Caco-2 (cell line): ENCODE measurements at regions not wholly inside any gene's neighbourhood (a gene's known extent, or its start where the extent isn't known, plus 50 kb on each side); places are given as distances from the start of the nearest gene placed in this dataset.
A peak's percentile ranks its signal among the peaks of the same experiment; 100 is the strongest.

ENCODE experiments used
- BruUV-seq: library from RNA; stranded (reverse); fragments of 400-500 nt; replicated peaks from 2 replicates; lab custom pipeline; 2021; lab: Mats Ljungman, UMichigan
- CTCF ChIA-PET: fragments of 300-600 bp; sonication (Branson Sonifier 250); formaldehyde crosslinking; loops from one replicate; lab custom pipeline; 2022; ENCODE audit warnings: antibody characterized with exemption; lab: Charles Lee
- POLR2A ChIA-PET: fragments of 300-600 bp; sonication (Branson Sonifier 250); formaldehyde crosslinking; loops from one replicate; lab custom pipeline; 2022; ENCODE audit warnings: antibody characterized with exemption; lab: Charles Lee
- DNase-seq, 2 experiments: peaks; one replicate each; pipeline versions ENCODE4 v3.0.0 to v3.0.0-alpha.2; 2020 to 2022
- H3K27me3 ChIP-seq: replicated peaks from 2 replicates; pipeline ENCODE4 v1.6.0; 2011; ENCODE audit warnings: low read length; ENCODE audit not compliant: control insufficient read depth, insufficient read depth
- H3K36me3 ChIP-seq: 2 replicates; pipeline ENCODE4 v1.5.1; 2011; ENCODE audit warnings: low read length; ENCODE audit not compliant: control insufficient read depth, insufficient read depth
- H3K4me1 ChIP-seq: fragments of 250-450 bp; sonication (Bioruptor Pico); 2 replicates; pipeline ENCODE4 v1.5.1; 2020; ENCODE audit warnings: mild to moderate bottlenecking
- H3K4me3 ChIP-seq: 2 replicates; pipeline ENCODE4 v1.5.1; 2011; ENCODE audit warnings: low read depth, mild to moderate bottlenecking, control low read depth, low read length
- H3K9me3 ChIP-seq: fragments of 250-450 bp; sonication (Bioruptor Pico); 2 replicates; pipeline ENCODE4 v1.5.1; 2020; ENCODE audit warnings: mild to moderate bottlenecking, moderate library complexity
- H3K27ac Mint-ChIP-seq: one replicate; pipeline ENCODE4 v1.8.0; 2022; ENCODE audit warnings: mixed read lengths; ENCODE audit not compliant: unreplicated experiment
- H3K27me3 Mint-ChIP-seq: one replicate; pipeline ENCODE4 v1.8.0; 2022; ENCODE audit warnings: mixed read lengths; ENCODE audit not compliant: insufficient read depth, unreplicated experiment
- H3K36me3 Mint-ChIP-seq: one replicate; pipeline ENCODE4 v1.8.0; 2022; ENCODE audit warnings: mild to moderate bottlenecking, mixed read lengths; ENCODE audit not compliant: insufficient read depth, unreplicated experiment
- H3K4me1 Mint-ChIP-seq: one replicate; pipeline ENCODE4 v1.8.0; 2022; ENCODE audit warnings: low read depth, mixed read lengths; ENCODE audit not compliant: unreplicated experiment
- H3K4me3 Mint-ChIP-seq: one replicate; pipeline ENCODE4 v1.8.0; 2022; ENCODE audit warnings: mild to moderate bottlenecking, moderate library complexity, mixed read lengths; ENCODE audit not compliant: unreplicated experiment
- H3K9me3 Mint-ChIP-seq: one replicate; pipeline ENCODE4 v1.8.0; 2022; ENCODE audit warnings: mixed read lengths; ENCODE audit not compliant: unreplicated experiment
- intact Hi-C: fragments of 100-400 bp; cut with micrococcal nuclease; formaldehyde crosslinking; loops from one replicate; pipeline ENCODE4 v1.10.0; 2022; ENCODE audit not compliant: unreplicated experiment
- TF ChIP-seq, protein P1 (sequence below), 2 experiments: fragments of 200-600 bp in 1 of 2; IDR thresholded peaks; 1 replicate in 1 of 2; 2 replicates in 1 of 2; pipeline versions ENCODE4 v1.5.1 to v1.8.0; 2011 to 2022; ENCODE audit warnings: antibody characterized with exemption in 1 of 2, control low read depth in 1 of 2, inconsistent platforms in 1 of 2, low read depth in 1 of 2, low read length in 1 of 2, mild to moderate bottlenecking in 1 of 2, moderate library complexity in 1 of 2; ENCODE audit not compliant: insufficient read depth in 1 of 2, severe bottlenecking in 1 of 2, unreplicated experiment in 1 of 2

DNA sequence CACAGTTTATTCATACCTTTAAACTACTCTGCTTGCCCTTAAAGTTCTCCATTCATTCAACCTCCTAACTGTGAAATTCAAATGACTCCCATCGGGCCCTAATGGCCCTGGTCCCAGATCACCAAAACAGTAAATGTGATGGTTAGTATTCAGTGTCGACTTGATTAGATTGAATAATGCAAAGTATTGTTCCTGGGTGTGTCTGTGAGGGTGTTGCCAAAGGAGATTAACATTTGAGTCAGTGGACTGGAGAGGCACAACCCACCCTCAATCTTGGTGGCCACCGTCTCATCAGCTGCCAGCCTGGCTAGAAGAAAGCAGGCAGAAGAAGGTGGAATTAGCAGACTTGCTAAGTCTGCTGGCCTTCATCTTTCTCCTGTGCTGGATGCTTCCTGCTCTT is 80.1 kb upstream of the PLXNA4 start:
- H3K9me3 ChIP-seq: no peaks in the 10 kb centered on the region
- H3K36me3 ChIP-seq: no peaks in the 10 kb centered on the region
- Mint-ChIP-seq H3K9me3 (peaks cover 16% of the 10 kb centered on the region), H3K4me1 (peaks cover 11% of the 10 kb centered on the region), H3K4me3 (no peak overlapping the region), H3K27me3 (peaks cover 16% of the 10 kb centered on the region), H3K36me3 (no peaks in the 10 kb centered on the region), H3K27ac (no peak overlapping the region)
- BruUV-seq: no TSS peak
- H3K27me3 ChIP-seq: no peaks in the 10 kb centered on the region
- intact Hi-C loops: no loop called here
- TF ChIP-seq, protein P1, sequence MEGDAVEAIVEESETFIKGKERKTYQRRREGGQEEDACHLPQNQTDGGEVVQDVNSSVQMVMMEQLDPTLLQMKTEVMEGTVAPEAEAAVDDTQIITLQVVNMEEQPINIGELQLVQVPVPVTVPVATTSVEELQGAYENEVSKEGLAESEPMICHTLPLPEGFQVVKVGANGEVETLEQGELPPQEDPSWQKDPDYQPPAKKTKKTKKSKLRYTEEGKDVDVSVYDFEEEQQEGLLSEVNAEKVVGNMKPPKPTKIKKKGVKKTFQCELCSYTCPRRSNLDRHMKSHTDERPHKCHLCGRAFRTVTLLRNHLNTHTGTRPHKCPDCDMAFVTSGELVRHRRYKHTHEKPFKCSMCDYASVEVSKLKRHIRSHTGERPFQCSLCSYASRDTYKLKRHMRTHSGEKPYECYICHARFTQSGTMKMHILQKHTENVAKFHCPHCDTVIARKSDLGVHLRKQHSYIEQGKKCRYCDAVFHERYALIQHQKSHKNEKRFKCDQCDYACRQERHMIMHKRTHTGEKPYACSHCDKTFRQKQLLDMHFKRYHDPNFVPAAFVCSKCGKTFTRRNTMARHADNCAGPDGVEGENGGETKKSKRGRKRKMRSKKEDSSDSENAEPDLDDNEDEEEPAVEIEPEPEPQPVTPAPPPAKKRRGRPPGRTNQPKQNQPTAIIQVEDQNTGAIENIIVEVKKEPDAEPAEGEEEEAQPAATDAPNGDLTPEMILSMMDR (IDR thresholded peaks at IDR 0.05; ENCODE audit: insufficient read depth in 1 of 2, low read depth in 1 of 2, low read length in 1 of 2, severe bottlenecking in 1 of 2, unreplicated experiment in 1 of 2): no peak
- H3K4me3 ChIP-seq: no peak overlapping the region
- POLR2A ChIA-PET: no interaction called here
- CTCF ChIA-PET: no interaction called here
- no peak for DNase-seq
- no peaks in the 10 kb centered on the region for H3K4me1 ChIP-seq

DNA sequence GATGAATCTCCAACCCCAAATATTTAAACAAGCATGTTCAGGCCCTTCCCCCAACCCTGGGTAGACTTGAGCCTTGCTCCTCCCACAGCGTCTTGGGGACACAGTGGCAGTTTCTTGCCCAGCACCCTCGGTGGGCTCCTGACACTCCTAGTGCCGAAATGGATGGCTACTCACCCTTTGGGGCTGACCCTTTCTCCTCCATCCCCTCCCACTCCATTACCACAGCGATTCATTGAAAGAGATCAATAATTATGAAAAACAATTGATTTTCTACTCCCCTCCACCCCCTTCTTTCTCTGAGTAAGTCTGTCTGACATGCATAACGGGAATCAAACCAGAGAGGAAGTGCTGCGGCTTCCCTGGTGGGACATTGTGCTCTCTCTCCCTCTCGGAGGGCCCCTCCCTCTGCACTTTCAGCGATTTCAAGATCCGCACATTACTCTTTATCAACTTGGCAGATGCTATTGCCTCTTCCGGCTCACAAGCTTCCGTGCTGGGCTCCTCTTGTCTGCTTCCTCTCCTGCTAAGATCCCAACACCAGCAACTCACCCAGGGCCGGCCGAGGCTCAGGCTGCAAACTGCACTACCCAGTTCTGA is 79.0 kb upstream of the PLXNA4 start:
- POLR2A ChIA-PET: no interaction called here
- peaks cover 11% of the 10 kb centered on the region for H3K4me1 Mint-ChIP-seq
- BruUV-seq: no TSS peak
- H3K27ac Mint-ChIP-seq: no peak overlapping the region
- H3K36me3 Mint-ChIP-seq: no peaks in the 10 kb centered on the region
- no peak for DNase-seq
- no peaks in the 10 kb centered on the region for H3K27me3 ChIP-seq
- CTCF ChIA-PET: no interaction called here
- no peaks in the 10 kb centered on the region for H3K4me1 ChIP-seq
- peaks cover 16% of the 10 kb centered on the region for H3K9me3 Mint-ChIP-seq
- intact Hi-C loops: no loop called here
- TF ChIP-seq, protein P1 (IDR thresholded peaks at IDR 0.05; ENCODE audit: insufficient read depth in 1 of 2, low read depth in 1 of 2, low read length in 1 of 2, severe bottlenecking in 1 of 2, unreplicated experiment in 1 of 2): no peak
- H3K27me3 Mint-ChIP-seq: peaks cover 14% of the 10 kb centered on the region
- H3K4me3 ChIP-seq: no peak overlapping the region
- H3K4me3 Mint-ChIP-seq: no peak overlapping the region
- H3K36me3 ChIP-seq: no peaks in the 10 kb centered on the region
- no peaks in the 10 kb centered on the region for H3K9me3 ChIP-seq

DNA sequence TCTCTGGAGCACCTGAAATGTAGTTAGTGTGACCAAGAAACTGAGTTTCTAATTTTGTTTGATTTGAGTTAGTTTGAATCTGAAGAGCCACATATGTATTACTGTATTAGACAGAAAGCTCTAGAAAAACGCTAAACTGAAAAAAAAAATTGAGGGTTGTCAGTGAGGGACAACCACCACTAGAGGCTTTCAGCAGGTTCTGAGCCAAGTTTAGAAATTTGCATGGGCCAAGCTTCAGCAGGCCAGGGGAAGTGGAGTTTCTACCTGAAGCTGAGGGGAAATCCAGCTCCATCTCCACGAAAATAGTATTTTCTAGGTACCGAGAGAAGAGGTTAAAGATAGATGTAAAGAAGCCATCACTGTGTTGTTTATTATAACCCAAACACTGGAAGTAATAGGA is 77.9 kb upstream of the PLXNA4 start:
- CTCF ChIA-PET: no interaction called here
- Mint-ChIP-seq H3K4me1 (peaks cover 11% of the 10 kb centered on the region), H3K4me3 (no peak overlapping the region), H3K9me3 (peaks cover 16% of the 10 kb centered on the region), H3K27me3 (peaks cover 12% of the 10 kb centered on the region), H3K36me3 (no peaks in the 10 kb centered on the region), H3K27ac (no peak overlapping the region)
- BruUV-seq: no TSS peak
- no peaks in the 10 kb centered on the region for H3K9me3 ChIP-seq
- H3K36me3 ChIP-seq: no peaks in the 10 kb centered on the region
- no peaks in the 10 kb centered on the region; the same call in 1 of the 2 replicates for H3K27me3 ChIP-seq
- DNase-seq: peak in 1 of 2 experiments; percentile 11
- no peak overlapping the region for H3K4me3 ChIP-seq
- POLR2A ChIA-PET: no interaction called here
- no peaks in the 10 kb centered on the region for H3K4me1 ChIP-seq
- intact Hi-C loops: no loop called here
- TF ChIP-seq, protein P1 (IDR thresholded peaks at IDR 0.05; ENCODE audit: insufficient read depth in 1 of 2, low read depth in 1 of 2, low read length in 1 of 2, severe bottlenecking in 1 of 2, unreplicated experiment in 1 of 2): peak; percentile 24 to 41
